SHP77 treated with DMSO at 0.1 percent for 48 hours (cell line): ENCODE measurements at regions not wholly inside any gene's neighbourhood (a gene's known extent, or its start where the extent isn't known, plus 50 kb on each side); places are given as distances from the start of the nearest gene placed in this dataset.

Experiments used
- DNase-seq: peaks from one replicate; lab custom pipeline; 2025; lab: John Stamatoyannopoulos, UW

- no peak for DNase-seq
These were observed 175.4 kb upstream of the PREP start for GRCh38 chr6:105578179-105578707.

- DNase-seq, result no peak
These were observed 170.7 kb upstream of the PREP start for GRCh38 chr6:105573556-105573955.

GRCh38 chr6:105573138-105573537 is 170.3 kb upstream of the PREP start:
- no peak for DNase-seq

GRCh38 chr6:105570416-105570815 is 167.5 kb upstream of the PREP start:
- DNase-seq, result no peak

- no peak for DNase-seq
These were observed 166.8 kb upstream of the PREP start for GRCh38 chr6:105569706-105570105.

GRCh38 chr6:105568751-105569150 is 165.9 kb upstream of the PREP start:
- no peak for DNase-seq

GRCh38 chr6:105568142-105568541 is 165.3 kb upstream of the PREP start:
- no peak for DNase-seq

- DNase-seq, result no peak
These were observed 164.3 kb upstream of the PREP start for GRCh38 chr6:105567140-105567539.

- no peak for DNase-seq
These were observed 163.6 kb upstream of the PREP start for GRCh38 chr6:105566503-105566902.

- no peak for DNase-seq
These were observed 161.4 kb upstream of the PREP start for GRCh38 chr6:105564121-105564902.

GRCh38 chr6:105562027-105562426 is 159.1 kb upstream of the PREP start:
- DNase-seq, result no peak

GRCh38 chr6:105561486-105561885 is 158.6 kb upstream of the PREP start:
- no peak for DNase-seq

- DNase-seq, result no peak
These were observed 157.8 kb upstream of the PREP start for GRCh38 chr6:105560611-105561066.

GRCh38 chr6:105557291-105557690 is 154.4 kb upstream of the PREP start:
- no peak for DNase-seq

- no peak for DNase-seq
These were observed 150.3 kb upstream of the PREP start for GRCh38 chr6:105553171-105553570.

GRCh38 chr6:105550955-105551620 is 148.2 kb upstream of the PREP start:
- DNase-seq, result no peak

- no peak for DNase-seq
These were observed 143.9 kb upstream of the PREP start for GRCh38 chr6:105546754-105547153.

GRCh38 chr6:105545947-105546731 is 143.3 kb upstream of the PREP start:
- no peak for DNase-seq

GRCh38 chr6:105545228-105545920 is 142.5 kb upstream of the PREP start:
- DNase-seq, result no peak

- no peak for DNase-seq
These were observed 137.0 kb upstream of the PREP start for GRCh38 chr6:105539911-105540310.

GRCh38 chr6:105537981-105538578 is 135.2 kb upstream of the PREP start:
- DNase-seq, result no peak
